Gastrocnemius medialis (tissue), 4 donors: ENCODE measurements at regions not wholly inside any gene's neighbourhood (a gene's known extent, or its start where the extent isn't known, plus 50 kb on each side); places are given as distances from the start of the nearest gene placed in this dataset.

ENCODE experiments used
- POLR2A ChIP-seq, 2 donors: fragments of 450-650 bp; IDR thresholded peaks; one replicate each; pipeline ENCODE4 v1.6.1; 2017; ENCODE audit warnings: antibody characterized with exemption in 2 of 2, mild to moderate bottlenecking in 2 of 2, moderate library complexity in 2 of 2
- TF ChIP-seq, protein P1 (sequence below), 5 experiments: fragments of 450-650 bp in 3 of 5; fragments of 200-600 bp in 2 of 5; sonication (generic) in 2 of 5; IDR thresholded peaks in 4 of 5; conservative IDR thresholded peaks in 1 of 5; 1 replicate in 4 of 5; 2 replicates in 1 of 5; pipeline ENCODE4 v1.5.1; 2016 to 2019; ENCODE audit warnings: antibody characterized with exemption in 5 of 5, mild to moderate bottlenecking in 3 of 5, moderate library complexity in 3 of 5

DNA sequence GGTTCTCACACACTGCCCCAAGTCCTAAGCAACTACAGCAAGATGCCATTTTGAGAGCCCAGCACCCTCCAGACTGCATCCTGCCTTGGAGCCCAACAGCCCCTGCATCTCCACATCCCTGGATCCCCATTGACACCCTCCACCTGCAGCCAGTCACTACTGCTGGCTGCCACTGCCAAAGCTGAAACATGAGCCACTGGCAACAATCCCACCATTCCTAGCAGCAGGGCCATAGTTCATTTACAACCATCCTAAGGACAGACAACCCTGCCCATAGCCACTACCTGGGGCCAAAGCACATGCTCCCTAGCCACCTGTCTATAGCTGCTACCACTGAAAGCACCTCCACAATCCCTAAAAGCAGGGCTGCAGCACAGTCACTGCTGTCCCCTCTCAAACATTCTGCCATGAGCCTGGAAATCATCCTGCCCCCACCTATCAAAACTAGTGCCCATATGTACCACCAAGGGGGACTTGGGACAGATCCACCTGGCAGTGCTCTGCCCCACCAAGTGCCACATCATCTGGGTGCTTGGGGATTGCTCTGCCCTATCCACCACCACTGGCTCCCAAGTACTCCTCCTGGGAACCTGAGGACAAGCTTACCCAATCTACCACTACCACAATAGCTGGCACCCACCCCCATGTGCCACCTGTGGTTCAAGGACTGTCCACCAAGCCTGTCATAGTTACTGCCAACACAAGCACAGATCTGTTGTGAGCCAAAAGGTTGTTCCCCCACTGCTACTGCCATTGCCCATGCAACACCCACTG, 138.8 kb upstream of the SOX6 start:
- TF ChIP-seq, protein P1, sequence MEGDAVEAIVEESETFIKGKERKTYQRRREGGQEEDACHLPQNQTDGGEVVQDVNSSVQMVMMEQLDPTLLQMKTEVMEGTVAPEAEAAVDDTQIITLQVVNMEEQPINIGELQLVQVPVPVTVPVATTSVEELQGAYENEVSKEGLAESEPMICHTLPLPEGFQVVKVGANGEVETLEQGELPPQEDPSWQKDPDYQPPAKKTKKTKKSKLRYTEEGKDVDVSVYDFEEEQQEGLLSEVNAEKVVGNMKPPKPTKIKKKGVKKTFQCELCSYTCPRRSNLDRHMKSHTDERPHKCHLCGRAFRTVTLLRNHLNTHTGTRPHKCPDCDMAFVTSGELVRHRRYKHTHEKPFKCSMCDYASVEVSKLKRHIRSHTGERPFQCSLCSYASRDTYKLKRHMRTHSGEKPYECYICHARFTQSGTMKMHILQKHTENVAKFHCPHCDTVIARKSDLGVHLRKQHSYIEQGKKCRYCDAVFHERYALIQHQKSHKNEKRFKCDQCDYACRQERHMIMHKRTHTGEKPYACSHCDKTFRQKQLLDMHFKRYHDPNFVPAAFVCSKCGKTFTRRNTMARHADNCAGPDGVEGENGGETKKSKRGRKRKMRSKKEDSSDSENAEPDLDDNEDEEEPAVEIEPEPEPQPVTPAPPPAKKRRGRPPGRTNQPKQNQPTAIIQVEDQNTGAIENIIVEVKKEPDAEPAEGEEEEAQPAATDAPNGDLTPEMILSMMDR (IDR thresholded peaks at IDR 0.05 in 4 of 5, conservative IDR thresholded peaks at IDR 0.05 in 1 of 5) = no peak
- TF ChIP-seq POLR2A (IDR thresholded peaks at IDR 0.05) = no peak
